Lower leg skin (tissue), 3 donors: ENCODE measurements at regions not wholly inside any gene's neighbourhood (a gene's known extent, or its start where the extent isn't known, plus 50 kb on each side); places are given as distances from the start of the nearest gene placed in this dataset.

Experiments used
- POLR2A ChIP-seq, 2 donors: fragments of 450-650 bp; IDR thresholded peaks; one replicate each; pipeline ENCODE4 v1.6.1; 2016 to 2017; ENCODE audit warnings: antibody characterized with exemption in 2 of 2, mild to moderate bottlenecking in 1 of 2, moderate library complexity in 1 of 2
- TF ChIP-seq, protein P1 (sequence below), 3 donors: fragments of 450-650 bp; IDR thresholded peaks; one replicate each; pipeline ENCODE4 v1.5.1; 2016; ENCODE audit warnings: antibody characterized with exemption in 3 of 3, mild to moderate bottlenecking in 3 of 3, moderate library complexity in 2 of 3

DNA sequence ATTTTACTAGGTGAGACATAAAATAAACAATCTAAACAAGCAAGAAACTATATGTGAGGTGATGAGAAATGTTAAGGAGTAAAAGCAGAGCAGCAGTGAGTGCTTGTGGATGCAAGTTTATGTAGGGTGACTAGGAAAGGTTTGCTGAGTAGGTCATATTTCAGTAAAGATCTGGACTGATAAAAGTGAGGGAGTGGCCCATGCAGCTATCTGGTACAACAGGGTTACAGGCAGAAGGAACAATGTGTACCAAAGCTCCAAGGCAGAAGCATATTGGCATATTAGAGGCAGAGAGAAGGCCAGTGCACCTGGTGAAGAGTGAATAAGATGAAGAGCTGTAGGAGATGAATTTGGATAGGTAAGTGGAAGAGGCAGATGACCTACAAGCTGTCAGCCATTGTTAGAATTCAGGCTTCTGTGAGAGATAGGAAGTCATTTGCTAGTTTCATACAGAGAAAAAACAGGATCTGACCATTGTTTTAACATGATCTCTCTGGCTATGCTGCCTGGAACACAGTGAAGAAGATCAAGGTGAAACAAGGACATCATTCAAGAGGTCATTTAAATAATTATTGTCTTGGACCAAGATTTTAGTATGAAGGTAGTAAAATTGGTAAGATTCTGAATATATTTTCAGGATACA is 274.6 kb downstream of the ANKRD50 start:
- TF ChIP-seq, protein P1, sequence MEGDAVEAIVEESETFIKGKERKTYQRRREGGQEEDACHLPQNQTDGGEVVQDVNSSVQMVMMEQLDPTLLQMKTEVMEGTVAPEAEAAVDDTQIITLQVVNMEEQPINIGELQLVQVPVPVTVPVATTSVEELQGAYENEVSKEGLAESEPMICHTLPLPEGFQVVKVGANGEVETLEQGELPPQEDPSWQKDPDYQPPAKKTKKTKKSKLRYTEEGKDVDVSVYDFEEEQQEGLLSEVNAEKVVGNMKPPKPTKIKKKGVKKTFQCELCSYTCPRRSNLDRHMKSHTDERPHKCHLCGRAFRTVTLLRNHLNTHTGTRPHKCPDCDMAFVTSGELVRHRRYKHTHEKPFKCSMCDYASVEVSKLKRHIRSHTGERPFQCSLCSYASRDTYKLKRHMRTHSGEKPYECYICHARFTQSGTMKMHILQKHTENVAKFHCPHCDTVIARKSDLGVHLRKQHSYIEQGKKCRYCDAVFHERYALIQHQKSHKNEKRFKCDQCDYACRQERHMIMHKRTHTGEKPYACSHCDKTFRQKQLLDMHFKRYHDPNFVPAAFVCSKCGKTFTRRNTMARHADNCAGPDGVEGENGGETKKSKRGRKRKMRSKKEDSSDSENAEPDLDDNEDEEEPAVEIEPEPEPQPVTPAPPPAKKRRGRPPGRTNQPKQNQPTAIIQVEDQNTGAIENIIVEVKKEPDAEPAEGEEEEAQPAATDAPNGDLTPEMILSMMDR (IDR thresholded peaks at IDR 0.05) = no peak
- TF ChIP-seq POLR2A (IDR thresholded peaks at IDR 0.05) = no peak
